Transverse colon (tissue), 4 donors: ENCODE measurements at regions not wholly inside any gene's neighbourhood (a gene's known extent, or its start where the extent isn't known, plus 50 kb on each side); places are given as distances from the start of the nearest gene placed in this dataset.

ENCODE experiments used
- DNase-seq: peaks from one replicate; pipeline ENCODE4 v3.0.0-alpha.2; 2019
- H3K27ac ChIP-seq, 4 donors: fragments of 200-600 bp; sonication (generic); 2 replicates each; pipeline ENCODE4 v1.5.1; 2016 to 2018; ENCODE audit warnings: inconsistent platforms in 4 of 4
- H3K27me3 ChIP-seq: fragments of 200-600 bp; sonication (generic); 2 replicates; pipeline ENCODE4 v1.5.1; 2017; ENCODE audit warnings: inconsistent platforms
- H3K36me3 ChIP-seq, 4 donors: fragments of 200-600 bp; sonication (generic); 2 replicates each; pipeline ENCODE4 v1.5.1; 2017 to 2019; ENCODE audit warnings: inconsistent platforms in 4 of 4
- H3K4me1 ChIP-seq, 4 donors: fragments of 200-600 bp; sonication (generic); 2 replicates each; pipeline ENCODE4 v1.5.1; 2017 to 2020; ENCODE audit warnings: inconsistent platforms in 4 of 4
- H3K4me3 ChIP-seq, 4 donors: fragments of 200-600 bp; sonication (generic); 1 replicate in 1 of 4; 2 replicates in 3 of 4; pipeline versions ENCODE4 v1.5.1 to v1.6.1; 2017 to 2019; ENCODE audit warnings: inconsistent platforms in 4 of 4
- H3K9me3 ChIP-seq, 2 donors: fragments of 200-600 bp; sonication (generic); 2 replicates each; pipeline ENCODE4 v1.5.1; 2017 to 2019; ENCODE audit warnings: inconsistent platforms in 2 of 2
- EP300 ChIP-seq: sonication (generic); formaldehyde crosslinking; IDR thresholded peaks from one replicate; pipeline ENCODE4 v1.6.1; 2017; ENCODE audit warnings: antibody characterized with exemption, low read depth
- POLR2A ChIP-seq: fragments of 450-650 bp; IDR thresholded peaks from one replicate; pipeline ENCODE4 v1.6.1; 2016; ENCODE audit warnings: antibody characterized with exemption, mild to moderate bottlenecking, moderate library complexity
- POLR2AphosphoS5 ChIP-seq, 3 donors: sonication (generic); formaldehyde crosslinking; IDR thresholded peaks; one replicate each; pipeline ENCODE4 v1.6.1; 2016; ENCODE audit warnings: antibody characterized with exemption in 3 of 3
- whole genome bisulfite sequencing, 2 donors: methylation state at CpG; one replicate each; pipeline ENCODE4 v1.1.5; 2018; ENCODE audit warnings: low coverage in 1 of 2; 5-methylcytosine and 5-hydroxymethylcytosine counted together
- in situ Hi-C, 4 donors: fragments of 200-750 bp; cut with MboI; loops; one replicate each; pipeline versions ENCODE4 v1.15.0 to v1.15.1; 2017; ENCODE audit warnings: low sequenced_read_pairs in 3 of 4, low pct_ligation_motif_present in 1 of 4, low pct_unique_long_range_greater_than_20kb in 1 of 4
- intact Hi-C: fragments of 100-400 bp; cut with DNase I; formaldehyde crosslinking; loops from one replicate; pipeline ENCODE4 v1.15.1; 2023; ENCODE audit warnings: low total_unique reads
- TF ChIP-seq, protein P1 (sequence below), 5 experiments: fragments of 200-600 bp in 3 of 5; fragments of 450-650 bp in 2 of 5; sonication (generic) in 3 of 5; IDR thresholded peaks; 1 replicate in 2 of 5; 2 replicates in 3 of 5; pipeline ENCODE4 v1.5.1; 2016 to 2017; ENCODE audit warnings: antibody characterized with exemption in 5 of 5, inconsistent platforms in 3 of 5, mild to moderate bottlenecking in 2 of 5, moderate library complexity in 1 of 5

DNA sequence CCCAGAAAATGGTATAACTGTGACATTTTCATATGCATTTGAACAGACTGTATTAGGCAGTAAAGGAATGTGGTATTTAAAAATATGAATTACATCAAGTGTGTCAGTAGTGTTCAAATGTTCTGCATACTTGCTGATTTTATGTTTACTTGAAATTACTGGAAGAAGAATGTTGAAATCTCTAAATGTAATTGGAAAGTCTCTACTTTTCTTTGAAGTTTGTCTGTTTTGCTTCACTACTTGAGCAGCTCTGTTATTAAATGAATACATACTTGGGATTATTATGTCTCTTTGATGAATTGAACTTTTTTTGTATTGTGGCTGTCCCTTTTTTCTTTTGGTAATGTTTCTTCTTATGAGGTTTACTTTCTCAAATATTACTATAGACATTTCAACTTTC lies 205.6 kb downstream of the TAF11L14 start:
- Histone ChIP-seq H3K27me3 (no peaks in the 10 kb centered on the region), H3K36me3 (no peaks in the 10 kb centered on the region), H3K4me1 (no peaks in the 10 kb centered on the region), H3K4me3 (no peak overlapping the region), H3K27ac (no peak overlapping the region), H3K9me3 (no peaks in the 10 kb centered on the region)
- intact Hi-C loops = no loop called here
- in situ Hi-C loops = no loop called here
- DNase-seq = no peak
- no peak for TF ChIP-seq EP300
- TF ChIP-seq, protein P1, sequence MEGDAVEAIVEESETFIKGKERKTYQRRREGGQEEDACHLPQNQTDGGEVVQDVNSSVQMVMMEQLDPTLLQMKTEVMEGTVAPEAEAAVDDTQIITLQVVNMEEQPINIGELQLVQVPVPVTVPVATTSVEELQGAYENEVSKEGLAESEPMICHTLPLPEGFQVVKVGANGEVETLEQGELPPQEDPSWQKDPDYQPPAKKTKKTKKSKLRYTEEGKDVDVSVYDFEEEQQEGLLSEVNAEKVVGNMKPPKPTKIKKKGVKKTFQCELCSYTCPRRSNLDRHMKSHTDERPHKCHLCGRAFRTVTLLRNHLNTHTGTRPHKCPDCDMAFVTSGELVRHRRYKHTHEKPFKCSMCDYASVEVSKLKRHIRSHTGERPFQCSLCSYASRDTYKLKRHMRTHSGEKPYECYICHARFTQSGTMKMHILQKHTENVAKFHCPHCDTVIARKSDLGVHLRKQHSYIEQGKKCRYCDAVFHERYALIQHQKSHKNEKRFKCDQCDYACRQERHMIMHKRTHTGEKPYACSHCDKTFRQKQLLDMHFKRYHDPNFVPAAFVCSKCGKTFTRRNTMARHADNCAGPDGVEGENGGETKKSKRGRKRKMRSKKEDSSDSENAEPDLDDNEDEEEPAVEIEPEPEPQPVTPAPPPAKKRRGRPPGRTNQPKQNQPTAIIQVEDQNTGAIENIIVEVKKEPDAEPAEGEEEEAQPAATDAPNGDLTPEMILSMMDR (IDR thresholded peaks at IDR 0.05) = no peak
- TF ChIP-seq POLR2A = no peak
- TF ChIP-seq POLR2AphosphoS5 (IDR thresholded peaks at IDR 0.05) = no peak

DNA sequence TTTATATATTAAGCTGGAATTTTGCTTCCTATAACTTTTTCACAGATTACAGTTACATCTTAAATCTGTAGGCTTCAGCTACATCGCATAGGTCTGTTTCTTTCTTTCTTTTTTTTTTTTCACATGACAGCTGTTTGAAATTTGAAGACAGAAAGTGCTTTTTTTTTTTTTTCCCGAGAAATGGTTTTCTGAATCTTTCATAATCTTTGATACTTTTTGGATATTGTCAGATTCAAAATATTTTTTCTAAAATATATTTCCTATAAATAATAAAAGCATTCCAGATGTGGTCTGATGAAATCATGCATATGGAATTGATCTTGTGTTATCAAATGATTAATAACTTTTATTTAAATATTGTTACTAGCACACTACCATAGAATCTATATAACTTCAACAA lies 212.2 kb downstream of the TAF11L14 start:
- Histone ChIP-seq H3K27me3 (no peaks in the 10 kb centered on the region), H3K4me3 (no peak overlapping the region), H3K4me1 (no peaks in the 10 kb centered on the region), H3K27ac (no peak overlapping the region), H3K9me3 (no peaks in the 10 kb centered on the region), H3K36me3 (no peaks in the 10 kb centered on the region)
- DNase-seq = no peak
- TF ChIP-seq, protein P1 (IDR thresholded peaks at IDR 0.05) = no peak
- TF ChIP-seq EP300 = no peak
- intact Hi-C loops (loop anchor here (1.0 kb wide), 1 partner anchor 18 kb away; no protein-coding TSS in a partner anchor), in situ Hi-C loops (no loop called here)
- 86 to 92% methylated on average over 2 of the region's 2 CpGs for WGBS, 2 donors

DNA sequence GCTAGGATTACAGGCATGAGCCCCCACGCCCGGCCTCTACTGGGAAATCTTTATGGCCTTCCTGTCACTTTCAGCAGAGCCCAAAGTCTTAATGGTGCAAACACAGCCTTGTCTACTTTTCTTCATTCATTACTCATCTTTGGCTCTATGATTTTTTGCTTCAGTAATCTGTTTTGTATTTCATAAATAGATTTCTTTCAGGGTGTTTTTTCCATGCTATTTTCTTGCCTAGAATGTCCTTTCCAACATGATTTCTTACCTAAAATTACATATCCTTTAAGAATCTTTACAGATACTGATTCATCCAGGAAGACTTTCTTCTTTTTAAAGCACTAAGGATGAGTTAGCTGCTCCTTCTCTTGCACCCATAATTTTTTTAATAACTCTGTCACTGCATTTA lies 213.0 kb downstream of the TAF11L14 start:
- H3K4me3 ChIP-seq = no peak overlapping the region
- no peaks in the 10 kb centered on the region for H3K36me3 ChIP-seq
- no peaks in the 10 kb centered on the region for H3K4me1 ChIP-seq
- in situ Hi-C loops = no loop called here
- intact Hi-C loops = no loop called here
- no peak for DNase-seq
- H3K27ac ChIP-seq = no peak overlapping the region
- TF ChIP-seq, protein P1 (IDR thresholded peaks at IDR 0.05) = no peak
- 82% methylated on average over 2 of the region's 2 CpGs; no CpG with 5 or more reads in 1 of the 2 donors for WGBS, 2 donors
- H3K9me3 ChIP-seq = no peaks in the 10 kb centered on the region
- no peaks in the 10 kb centered on the region for H3K27me3 ChIP-seq

DNA sequence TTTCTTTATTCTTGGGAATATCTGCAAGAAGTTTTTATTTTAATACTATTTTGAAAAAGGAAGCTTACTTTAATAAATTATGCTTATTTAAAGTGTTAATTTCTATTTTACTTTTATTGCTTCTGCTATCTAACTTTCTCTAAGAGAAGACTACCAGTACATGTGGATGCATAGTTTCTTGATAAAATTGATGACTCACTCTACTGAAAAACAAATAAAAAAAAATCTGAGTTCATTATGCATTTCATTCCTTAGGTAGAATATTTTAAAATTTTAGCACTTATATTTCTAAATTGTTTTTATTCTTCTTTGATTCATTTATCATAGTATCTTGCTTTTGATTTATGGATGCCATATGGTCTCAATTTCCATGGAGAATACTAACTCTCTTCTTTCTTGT lies 217.9 kb downstream of the TAF11L14 start:
- no peaks in the 10 kb centered on the region for H3K4me1 ChIP-seq
- no peaks in the 10 kb centered on the region for H3K9me3 ChIP-seq
- no peak for DNase-seq
- no peak overlapping the region for H3K4me3 ChIP-seq
- intact Hi-C loops (no loop called here), in situ Hi-C loops (no loop called here)
- no peak overlapping the region for H3K27ac ChIP-seq
- H3K36me3 ChIP-seq = no peaks in the 10 kb centered on the region
- H3K27me3 ChIP-seq = no peaks in the 10 kb centered on the region
- TF ChIP-seq EP300 = no peak
- no peak for TF ChIP-seq POLR2A
- TF ChIP-seq, protein P1 (IDR thresholded peaks at IDR 0.05) = no peak
- TF ChIP-seq POLR2AphosphoS5 (IDR thresholded peaks at IDR 0.05) = no peak
